ENCODE measurements at regions not wholly inside any gene's neighbourhood (a gene's known extent, or its start where the extent isn't known, plus 50 kb on each side); places are given as distances from the start of the nearest gene placed in this dataset.
A peak's percentile ranks its signal among the peaks of the same experiment; 100 is the strongest.

DNA sequence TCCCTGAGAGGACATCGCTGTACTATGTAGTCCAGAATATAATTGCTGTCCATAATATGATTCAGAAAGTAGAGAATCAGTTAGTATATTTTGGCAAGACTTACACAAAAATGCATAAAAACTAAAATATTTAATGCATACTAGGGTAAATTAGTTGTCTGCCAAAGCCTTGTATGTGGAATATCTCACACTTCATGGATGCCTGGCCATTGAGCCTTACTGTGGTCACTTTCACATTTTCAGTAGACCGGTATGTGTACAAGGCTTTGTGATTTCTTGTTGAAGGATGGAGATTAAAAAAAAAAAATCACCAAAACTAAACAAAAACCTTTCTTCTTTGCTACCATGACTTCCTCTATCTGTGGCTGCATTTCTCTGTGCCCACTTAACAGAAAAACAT, 197.3 kb upstream of the DDHD1 start:
- Histone ChIP-seq H3K4me3 (ENCODE audit: control insufficient read depth in 2 of 3, extremely low read depth in 1 of 3, insufficient read depth in 2 of 3, low read depth in 1 of 3, low read length in 3 of 3) (no peak overlapping the region), H2AFZ (ENCODE audit: control insufficient read depth, low read length) (no peak overlapping the region), H3K79me2 (ENCODE audit: control insufficient read depth, insufficient read depth, low read length) (no peaks in the 10 kb centered on the region), H3K9me1 (ENCODE audit: control insufficient read depth, extremely low read depth, insufficient read depth, low read length) (no peaks in the 10 kb centered on the region), H3K4me2 (ENCODE audit: control insufficient read depth, extremely low read depth, insufficient read depth, low read depth, low read length) (no peak overlapping the region), H4K20me1 (ENCODE audit: control insufficient read depth, extremely low read depth, insufficient read depth, low read length) (no peaks in the 10 kb centered on the region), H3K36me3 (ENCODE audit: control insufficient read depth in 2 of 2, extremely low read depth in 1 of 2, insufficient read depth in 2 of 2, low read length in 2 of 2) (no peaks in the 10 kb centered on the region), H3K4me1 (ENCODE audit: control insufficient read depth, extremely low read depth, insufficient read depth, low read length) (peaks cover 9% of the 10 kb centered on the region), H3K9me3 (ENCODE audit: control insufficient read depth, low read depth, low read length) (no peaks in the 10 kb centered on the region), H3K9ac (ENCODE audit: control insufficient read depth, extremely low read depth, insufficient read depth, low read length) (no peak overlapping the region), H3K27me3 (ENCODE audit: control insufficient read depth, extremely low read depth, insufficient read depth, low read length) (no peaks in the 10 kb centered on the region), H3K27ac (ENCODE audit: control insufficient read depth, insufficient read depth, low read length) (no peak overlapping the region)
- FAIRE-seq, result no peak
- DNase-seq (ENCODE audit: low read depth, low spot score), result no peak
- dilution Hi-C loops (cut with MboI; ENCODE audit: extremely low pct_ligation_motif_present, low sequenced_read_pairs), result no loop called here
- TF ChIP-seq, protein P1, sequence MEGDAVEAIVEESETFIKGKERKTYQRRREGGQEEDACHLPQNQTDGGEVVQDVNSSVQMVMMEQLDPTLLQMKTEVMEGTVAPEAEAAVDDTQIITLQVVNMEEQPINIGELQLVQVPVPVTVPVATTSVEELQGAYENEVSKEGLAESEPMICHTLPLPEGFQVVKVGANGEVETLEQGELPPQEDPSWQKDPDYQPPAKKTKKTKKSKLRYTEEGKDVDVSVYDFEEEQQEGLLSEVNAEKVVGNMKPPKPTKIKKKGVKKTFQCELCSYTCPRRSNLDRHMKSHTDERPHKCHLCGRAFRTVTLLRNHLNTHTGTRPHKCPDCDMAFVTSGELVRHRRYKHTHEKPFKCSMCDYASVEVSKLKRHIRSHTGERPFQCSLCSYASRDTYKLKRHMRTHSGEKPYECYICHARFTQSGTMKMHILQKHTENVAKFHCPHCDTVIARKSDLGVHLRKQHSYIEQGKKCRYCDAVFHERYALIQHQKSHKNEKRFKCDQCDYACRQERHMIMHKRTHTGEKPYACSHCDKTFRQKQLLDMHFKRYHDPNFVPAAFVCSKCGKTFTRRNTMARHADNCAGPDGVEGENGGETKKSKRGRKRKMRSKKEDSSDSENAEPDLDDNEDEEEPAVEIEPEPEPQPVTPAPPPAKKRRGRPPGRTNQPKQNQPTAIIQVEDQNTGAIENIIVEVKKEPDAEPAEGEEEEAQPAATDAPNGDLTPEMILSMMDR (optimal IDR thresholded peaks at IDR 0.05 in 1 of 3, IDR thresholded peaks at IDR 0.05 in 1 of 3, conservative IDR thresholded peaks at IDR 0.05 in 1 of 3; ENCODE audit: extremely low read depth in 1 of 3, insufficient read depth in 2 of 3, low read length in 3 of 3), result no peak
- TF ChIP-seq EZH2 (IDR thresholded peaks at IDR 0.05; ENCODE audit: low read length), result no peak

DNA sequence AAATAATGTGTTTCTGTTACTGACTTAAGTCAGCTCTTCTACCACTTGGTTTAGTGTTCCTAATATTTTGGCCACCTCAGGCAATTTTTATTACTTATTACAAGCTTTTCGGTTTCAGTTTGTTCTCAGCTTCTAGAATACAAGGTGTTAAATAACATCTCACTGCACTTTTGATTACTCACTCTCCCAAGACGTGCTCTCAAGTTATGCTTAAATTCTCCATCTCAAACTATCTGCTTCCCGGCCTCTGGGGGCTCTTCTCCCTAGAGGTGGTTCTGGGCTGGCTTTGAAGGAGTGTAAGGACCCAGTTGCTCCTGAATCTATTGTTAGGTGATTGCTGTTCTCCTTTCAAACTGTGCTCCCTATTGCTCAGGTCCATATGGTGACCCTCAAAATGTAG, 193.9 kb upstream of the DDHD1 start:
- Histone ChIP-seq H3K27ac (ENCODE audit: control insufficient read depth, insufficient read depth, low read length) (no peak overlapping the region), H3K4me1 (ENCODE audit: control insufficient read depth, extremely low read depth, insufficient read depth, low read length) (no peaks in the 10 kb centered on the region), H3K27me3 (ENCODE audit: control insufficient read depth, extremely low read depth, insufficient read depth, low read length) (no peaks in the 10 kb centered on the region), H4K20me1 (ENCODE audit: control insufficient read depth, extremely low read depth, insufficient read depth, low read length) (no peaks in the 10 kb centered on the region), H3K9me1 (ENCODE audit: control insufficient read depth, extremely low read depth, insufficient read depth, low read length) (no peaks in the 10 kb centered on the region), H3K36me3 (ENCODE audit: control insufficient read depth in 2 of 2, extremely low read depth in 1 of 2, insufficient read depth in 2 of 2, low read length in 2 of 2) (no peaks in the 10 kb centered on the region), H3K9me3 (ENCODE audit: control insufficient read depth, low read depth, low read length) (no peaks in the 10 kb centered on the region), H3K4me3 (ENCODE audit: control insufficient read depth in 2 of 3, extremely low read depth in 1 of 3, insufficient read depth in 2 of 3, low read depth in 1 of 3, low read length in 3 of 3) (no peak overlapping the region), H2AFZ (ENCODE audit: control insufficient read depth, low read length) (peak overlapping the region; percentile 12), H3K4me2 (ENCODE audit: control insufficient read depth, extremely low read depth, insufficient read depth, low read depth, low read length) (no peak overlapping the region), H3K9ac (ENCODE audit: control insufficient read depth, extremely low read depth, insufficient read depth, low read length) (no peak overlapping the region), H3K79me2 (ENCODE audit: control insufficient read depth, insufficient read depth, low read length) (no peaks in the 10 kb centered on the region)
- TF ChIP-seq, protein P1 (optimal IDR thresholded peaks at IDR 0.05 in 1 of 3, IDR thresholded peaks at IDR 0.05 in 1 of 3, conservative IDR thresholded peaks at IDR 0.05 in 1 of 3; ENCODE audit: extremely low read depth in 1 of 3, insufficient read depth in 2 of 3, low read length in 3 of 3), result no peak
- TF ChIP-seq EZH2 (IDR thresholded peaks at IDR 0.05; ENCODE audit: low read length), result no peak
- dilution Hi-C loops (cut with MboI; ENCODE audit: extremely low pct_ligation_motif_present, low sequenced_read_pairs), result no loop called here
- FAIRE-seq (no peak), DNase-seq (ENCODE audit: low read depth, low spot score) (no peak)

Data from keratinocyte (primary cell).